Astrocyte (in vitro differentiated cells and primary cell): ENCODE measurements at regions not wholly inside any gene's neighbourhood (a gene's known extent, or its start where the extent isn't known, plus 50 kb on each side); places are given as distances from the start of the nearest gene placed in this dataset.

Experiments used
- EZH2 ChIP-seq: IDR thresholded peaks from 2 replicates; pipeline ENCODE4 v1.6.1; 2012; ENCODE audit warnings: mild to moderate bottlenecking, low read length, inconsistent platforms; ENCODE audit not compliant: insufficient read depth
- TF ChIP-seq, protein P1 (sequence below): IDR thresholded peaks from 2 replicates; pipeline ENCODE4 v1.5.1; 2011; ENCODE audit warnings: low read depth, mild to moderate bottlenecking, inconsistent platforms, low read length, moderate library complexity; ENCODE audit not compliant: insufficient read depth

DNA sequence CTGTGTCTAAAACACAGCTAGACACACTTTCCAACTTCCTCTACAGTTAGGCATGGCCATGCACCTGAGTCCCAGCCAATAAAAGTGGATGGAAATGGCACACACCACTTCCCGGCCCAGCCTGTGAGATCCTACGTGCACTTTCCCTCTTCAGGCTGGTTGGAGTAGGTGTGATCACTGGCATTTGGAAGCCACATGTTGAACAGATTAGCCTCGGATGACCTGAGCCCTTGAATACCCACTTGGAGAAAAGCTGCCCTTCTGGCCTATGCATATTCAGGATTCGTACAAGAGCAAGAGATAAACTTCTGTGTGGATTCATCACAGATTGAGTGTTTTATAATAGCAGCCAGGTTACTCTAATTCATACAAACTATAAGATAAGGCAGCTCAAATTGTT, 359.0 kb upstream of the SLC30A5 start:
- TF ChIP-seq, protein P1, sequence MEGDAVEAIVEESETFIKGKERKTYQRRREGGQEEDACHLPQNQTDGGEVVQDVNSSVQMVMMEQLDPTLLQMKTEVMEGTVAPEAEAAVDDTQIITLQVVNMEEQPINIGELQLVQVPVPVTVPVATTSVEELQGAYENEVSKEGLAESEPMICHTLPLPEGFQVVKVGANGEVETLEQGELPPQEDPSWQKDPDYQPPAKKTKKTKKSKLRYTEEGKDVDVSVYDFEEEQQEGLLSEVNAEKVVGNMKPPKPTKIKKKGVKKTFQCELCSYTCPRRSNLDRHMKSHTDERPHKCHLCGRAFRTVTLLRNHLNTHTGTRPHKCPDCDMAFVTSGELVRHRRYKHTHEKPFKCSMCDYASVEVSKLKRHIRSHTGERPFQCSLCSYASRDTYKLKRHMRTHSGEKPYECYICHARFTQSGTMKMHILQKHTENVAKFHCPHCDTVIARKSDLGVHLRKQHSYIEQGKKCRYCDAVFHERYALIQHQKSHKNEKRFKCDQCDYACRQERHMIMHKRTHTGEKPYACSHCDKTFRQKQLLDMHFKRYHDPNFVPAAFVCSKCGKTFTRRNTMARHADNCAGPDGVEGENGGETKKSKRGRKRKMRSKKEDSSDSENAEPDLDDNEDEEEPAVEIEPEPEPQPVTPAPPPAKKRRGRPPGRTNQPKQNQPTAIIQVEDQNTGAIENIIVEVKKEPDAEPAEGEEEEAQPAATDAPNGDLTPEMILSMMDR, result no peak
- no peak for TF ChIP-seq EZH2
